ENCODE measurements at regions not wholly inside any gene's neighbourhood (a gene's known extent, or its start where the extent isn't known, plus 50 kb on each side); places are given as distances from the start of the nearest gene placed in this dataset.

- TF ChIP-seq CTCF (IDR thresholded peaks at IDR 0.05; ENCODE audit: low read depth, low read length, poor library complexity, severe bottlenecking) (no peak), EZH2phosphoT487 (IDR thresholded peaks at IDR 0.05; ENCODE audit: borderline replicate concordance, low read length) (no peak)
These were observed 103.9 kb upstream of the CHD2 start for GRCh38 chr15:92796161-92796611.

Data from DOHH2 (cell line).